Pancreas (tissue), 10 donors: ENCODE measurements at regions not wholly inside any gene's neighbourhood (a gene's known extent, or its start where the extent isn't known, plus 50 kb on each side); places are given as distances from the start of the nearest gene placed in this dataset.

Experiments
- ATAC-seq, 4 donors: fragments of 200-7000 bp; cut with Tn5 transposase; one replicate each; pipeline versions ENCODE4 v1.8.0 to v1.9.1; 2020; ENCODE audit warnings: mild to moderate bottlenecking in 4 of 4, moderate library complexity in 4 of 4
- DNase-seq, 6 donors: peaks; one replicate each; pipeline ENCODE4 v3.0.0-alpha.2; 2020
- FAIRE-seq: peaks from 2 replicates; lab custom pipeline; 2012; peaks lifted over from hg19 to GRCh38; lab: Jason Lieb, UNC
- H3K27ac ChIP-seq, 4 donors: fragments of 200-600 bp; sonication (generic); 1 replicate in 3 of 4; 2 replicates in 1 of 4; pipeline versions ENCODE4 v1.5.0 to v1.8.0; 2020
- H3K27me3 ChIP-seq, 4 donors: fragments of 200-600 bp; one replicate each; pipeline ENCODE4 v1.8.0; 2021
- H3K36me3 ChIP-seq, 3 donors: fragments of 200-600 bp; sonication (generic) in 1 of 3; one replicate each; pipeline versions ENCODE4 v1.5.0 to v1.8.0; 2020 to 2021
- H3K4me1 ChIP-seq, 3 donors: fragments of 200-600 bp; one replicate each; pipeline ENCODE4 v1.8.0; 2021
- H3K4me3 ChIP-seq, 4 donors: fragments of 200-600 bp; sonication (generic) in 2 of 4; one replicate each; pipeline versions ENCODE4 v1.5.0 to v1.8.0; 2020 to 2021
- H3K9me3 ChIP-seq, 4 donors: fragments of 200-600 bp; one replicate each; pipeline ENCODE4 v1.8.0; 2021
- WGBS, 2 donors: extraction: QIAGEN DNeasy Blood & Tissue Kit; methylation state at CpG; one replicate each; pipeline ENCODE4 v1.1.7; 2013; 5-methylcytosine and 5-hydroxymethylcytosine counted together
- intact Hi-C, 3 donors: fragments of 100-400 bp; cut with DNase I; formaldehyde crosslinking; loops; one replicate each; pipeline versions ENCODE4 v1.11.1 to v1.14.2; 2022
- TF ChIP-seq, protein P1 (sequence below), 4 donors: fragments of 200-600 bp; sonication (generic) in 3 of 4; IDR thresholded peaks; one replicate each; pipeline versions ENCODE4 v1.5.0 to v1.8.0; 2021; ENCODE audit warnings: antibody characterized with exemption in 4 of 4
- donor health status: healthy with polysubstance abuse.
- donor health status: DM: no; HTN: no; CAD: no; lungs with moderate emphysema.
- donor health status: DM: no; HTN: no; CAD: no.
- donor health status: control.
- donor health status: control.
- donor health status: Bipolar disorder and iron deficiency.
- donor health status: DM: yes; HTN: yes; CAD: no.
- donor health status: DM: no; HTN: no; CAD: no.
- donor health status: DM: no; HTN: no; CAD: no.
- donor health status: DM: yes; HTN: yes; CAD: no.

DNA sequence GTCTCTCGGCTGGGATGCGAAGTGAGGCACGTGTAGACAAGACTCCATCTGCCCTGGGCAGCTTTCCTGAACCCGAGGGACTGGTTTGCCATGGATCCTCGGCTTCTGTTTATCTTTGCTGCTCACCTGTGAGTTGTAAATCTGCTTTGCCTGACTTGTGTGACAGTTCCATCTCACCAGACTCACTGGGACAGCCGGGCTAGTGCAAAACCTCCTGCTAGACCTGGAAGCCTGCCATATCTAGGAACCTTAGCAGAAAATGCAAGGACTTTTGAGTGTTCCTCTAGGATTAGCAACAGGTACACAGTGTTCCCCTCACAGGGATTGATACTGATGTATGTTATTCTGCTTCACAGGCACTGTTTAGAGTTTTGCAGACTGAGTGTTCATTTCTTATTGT is 218.6 kb downstream of the URB2 start:
- TF ChIP-seq, protein P1, sequence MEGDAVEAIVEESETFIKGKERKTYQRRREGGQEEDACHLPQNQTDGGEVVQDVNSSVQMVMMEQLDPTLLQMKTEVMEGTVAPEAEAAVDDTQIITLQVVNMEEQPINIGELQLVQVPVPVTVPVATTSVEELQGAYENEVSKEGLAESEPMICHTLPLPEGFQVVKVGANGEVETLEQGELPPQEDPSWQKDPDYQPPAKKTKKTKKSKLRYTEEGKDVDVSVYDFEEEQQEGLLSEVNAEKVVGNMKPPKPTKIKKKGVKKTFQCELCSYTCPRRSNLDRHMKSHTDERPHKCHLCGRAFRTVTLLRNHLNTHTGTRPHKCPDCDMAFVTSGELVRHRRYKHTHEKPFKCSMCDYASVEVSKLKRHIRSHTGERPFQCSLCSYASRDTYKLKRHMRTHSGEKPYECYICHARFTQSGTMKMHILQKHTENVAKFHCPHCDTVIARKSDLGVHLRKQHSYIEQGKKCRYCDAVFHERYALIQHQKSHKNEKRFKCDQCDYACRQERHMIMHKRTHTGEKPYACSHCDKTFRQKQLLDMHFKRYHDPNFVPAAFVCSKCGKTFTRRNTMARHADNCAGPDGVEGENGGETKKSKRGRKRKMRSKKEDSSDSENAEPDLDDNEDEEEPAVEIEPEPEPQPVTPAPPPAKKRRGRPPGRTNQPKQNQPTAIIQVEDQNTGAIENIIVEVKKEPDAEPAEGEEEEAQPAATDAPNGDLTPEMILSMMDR (IDR thresholded peaks at IDR 0.05) = no peak
- WGBS, 2 donors = 25 to 31% methylated on average over 6 of the region's 6 CpGs
- H3K9me3 ChIP-seq = no peaks in the 10 kb centered on the region
- H3K27ac ChIP-seq = peak overlapping the region in 2 of 4 donors; percentile 12 to 42
- no peaks in the 10 kb centered on the region for H3K36me3 ChIP-seq
- peaks cover 12 to 24% (median 17%) of the 10 kb centered on the region in 3 donors for H3K4me1 ChIP-seq
- no peaks in the 10 kb centered on the region for H3K27me3 ChIP-seq
- ATAC-seq (peak; percentile 61 to 77 (median 76)), DNase-seq (peak in 3 of 6 donors; percentile 31 to 50 (median 33)), FAIRE-seq (no peak)
- H3K4me3 ChIP-seq = no peak overlapping the region
- intact Hi-C loops = no loop called here

DNA sequence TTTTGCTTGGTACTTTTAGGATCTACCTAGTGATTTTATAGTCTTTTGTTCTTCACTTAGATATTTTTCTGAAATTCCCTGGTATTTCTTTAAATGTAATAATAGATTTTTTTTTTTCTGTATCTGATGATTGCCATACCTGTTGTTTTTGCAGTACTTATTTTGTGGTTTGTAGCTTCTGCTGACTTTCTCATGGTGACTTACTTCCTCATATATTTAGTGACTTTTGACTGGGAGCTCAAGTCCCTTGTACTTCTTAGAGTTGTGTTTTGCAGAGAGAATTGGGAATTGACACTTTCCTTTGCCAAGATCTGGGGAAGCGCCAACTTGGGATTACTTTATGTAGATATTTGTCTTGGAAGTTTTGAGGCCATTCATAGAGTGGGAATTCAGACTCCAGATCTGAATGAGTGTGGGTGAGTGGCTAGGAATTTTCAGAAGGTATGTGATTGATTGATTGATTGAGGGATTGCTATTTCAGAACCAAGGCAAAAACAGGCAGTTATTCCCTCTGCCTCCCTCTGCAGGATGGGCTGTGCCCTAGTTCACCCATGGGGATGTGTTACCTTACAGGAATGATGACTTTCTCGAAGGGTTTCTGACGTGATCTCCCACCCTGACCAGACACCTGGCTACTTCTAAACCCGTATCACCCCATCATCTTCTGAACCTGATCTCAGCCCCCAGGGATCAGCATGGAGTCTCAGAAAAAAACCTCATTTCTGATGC is 219.5 kb downstream of the URB2 start:
- TF ChIP-seq, protein P1 (IDR thresholded peaks at IDR 0.05) = no peak
- Histone ChIP-seq H3K4me3 (no peak overlapping the region), H3K27me3 (no peaks in the 10 kb centered on the region), H3K9me3 (no peaks in the 10 kb centered on the region), H3K4me1 (peaks cover 12 to 24% (median 17%) of the 10 kb centered on the region in 3 donors), H3K27ac (no peak overlapping the region), H3K36me3 (no peaks in the 10 kb centered on the region)
- FAIRE-seq (peak; percentile 39), ATAC-seq (no peak), DNase-seq (no peak)
- intact Hi-C loops = no loop called here
- WGBS, 2 donors = 93 to 97% methylated on average over 4 of the region's 4 CpGs

DNA sequence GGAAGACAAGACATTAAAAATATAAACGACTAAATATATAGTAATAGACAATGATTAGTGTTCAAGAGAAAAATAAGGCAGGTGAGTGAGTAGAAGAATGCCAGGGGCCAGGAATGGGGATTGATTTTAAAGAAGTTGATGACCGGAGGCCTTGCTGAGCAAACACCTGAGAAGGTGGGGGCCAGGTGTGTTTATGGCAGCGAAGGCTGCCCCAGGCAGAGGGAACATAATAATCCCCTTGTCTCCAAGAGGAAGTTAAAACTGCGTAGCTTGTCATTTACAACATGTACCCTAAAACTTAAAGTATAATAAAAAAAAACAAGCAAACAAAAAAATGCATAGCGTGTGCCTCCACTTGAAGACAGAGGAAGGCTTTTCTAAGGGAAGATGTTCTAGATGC is 220.3 kb downstream of the URB2 start:
- ATAC-seq = no peak
- H3K27me3 ChIP-seq = no peaks in the 10 kb centered on the region
- peaks cover 12 to 24% (median 17%) of the 10 kb centered on the region in 3 donors for H3K4me1 ChIP-seq
- H3K9me3 ChIP-seq = no peaks in the 10 kb centered on the region
- no peak for DNase-seq
- WGBS, 2 donors = 63 to 65% methylated on average over 5 of the region's 5 CpGs
- no peak overlapping the region for H3K27ac ChIP-seq
- no peaks in the 10 kb centered on the region for H3K36me3 ChIP-seq
- no peak overlapping the region for H3K4me3 ChIP-seq
- intact Hi-C loops = no loop called here
- no peak for FAIRE-seq
- TF ChIP-seq, protein P1 (IDR thresholded peaks at IDR 0.05) = no peak

DNA sequence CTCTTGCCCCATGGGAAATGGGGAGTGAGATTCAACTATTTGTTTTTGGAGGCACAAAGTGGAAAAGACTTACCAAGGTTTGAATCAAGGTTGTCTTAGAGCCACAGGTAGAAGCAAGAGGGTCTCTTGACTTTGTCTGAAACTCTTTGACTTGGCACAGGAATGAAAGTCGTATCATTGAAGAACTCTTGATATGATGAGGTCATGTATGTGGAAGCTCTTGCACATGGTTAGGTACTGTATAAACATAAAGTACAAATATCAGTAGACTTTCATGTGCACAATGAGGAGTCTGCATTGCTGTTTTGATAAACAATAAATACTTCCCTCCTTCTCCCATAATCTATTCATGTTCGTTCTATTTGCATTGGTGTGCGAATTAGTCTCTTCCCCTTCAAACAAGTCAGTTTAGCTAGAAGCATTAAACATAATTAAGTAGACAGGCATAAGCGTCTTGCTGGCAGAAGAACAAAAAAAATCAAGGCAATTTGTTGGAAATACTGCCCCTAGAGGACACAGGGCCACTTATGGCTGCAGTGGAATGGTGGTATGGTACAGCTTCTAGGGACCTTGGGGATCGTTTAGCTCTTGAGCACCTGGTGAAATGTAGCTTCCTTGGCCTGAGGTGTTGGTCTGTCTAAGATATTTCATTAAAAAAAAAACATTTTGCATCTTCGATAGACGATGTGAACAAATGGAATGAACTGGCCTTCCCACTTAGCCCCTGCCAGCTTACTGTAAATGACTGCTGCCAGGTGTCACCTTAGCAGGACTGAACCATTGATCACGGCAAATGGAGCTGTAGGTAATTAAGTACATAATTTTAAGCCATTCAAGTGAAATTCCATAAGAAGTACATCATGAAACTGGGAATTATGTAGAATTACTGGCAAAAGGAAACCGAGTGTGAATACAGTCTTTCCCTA is 218.0 kb upstream of the GALNT2 start:
- TF ChIP-seq, protein P1 (IDR thresholded peaks at IDR 0.05) = peak in 3 of 4 donors; percentile 22 to 50 (median 23)
- Histone ChIP-seq H3K27me3 (no peaks in the 10 kb centered on the region), H3K9me3 (no peaks in the 10 kb centered on the region), H3K27ac (no peak overlapping the region), H3K36me3 (no peaks in the 10 kb centered on the region), H3K4me3 (no peak overlapping the region), H3K4me1 (peaks cover 6 to 17% (median 12%) of the 10 kb centered on the region in 3 donors)
- no peak for FAIRE-seq
- WGBS, 2 donors = 65 to 70% methylated on average over 9 of the region's 9 CpGs
- intact Hi-C loops = no loop called here
- peak in 3 of 4 donors; percentile 40 to 63 (median 52) for ATAC-seq
- peak in 1 of 6 donors; percentile 23 for DNase-seq
